ENCODE measurements at regions not wholly inside any gene's neighbourhood (a gene's known extent, or its start where the extent isn't known, plus 50 kb on each side); places are given as distances from the start of the nearest gene placed in this dataset.
"Not testable (repeated sequence)": the region's sequence is repeated elsewhere in the genome, so short reads cannot be mapped to it uniquely, and the experiment has no call there.

DNA sequence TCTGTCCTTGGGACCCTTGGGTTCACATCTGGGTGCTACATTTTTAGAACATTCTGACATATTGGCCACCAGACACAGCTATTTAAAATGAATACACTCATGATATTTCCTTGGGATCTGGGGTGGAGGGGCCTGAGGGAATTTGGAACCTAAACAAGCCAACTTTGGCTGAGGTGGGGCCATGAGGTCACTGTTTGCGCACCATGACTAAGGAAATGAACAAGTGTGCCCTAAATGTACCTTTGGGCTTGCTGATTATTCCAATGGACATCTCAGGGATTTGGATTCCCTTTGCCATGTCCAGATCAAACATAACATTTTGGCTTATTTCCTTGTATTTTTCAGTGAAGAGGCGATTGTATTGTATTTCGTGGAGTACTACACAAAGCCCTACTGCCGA lies 80.5 kb upstream of the SEC11C start:
- no peak for DNase-seq

DNA sequence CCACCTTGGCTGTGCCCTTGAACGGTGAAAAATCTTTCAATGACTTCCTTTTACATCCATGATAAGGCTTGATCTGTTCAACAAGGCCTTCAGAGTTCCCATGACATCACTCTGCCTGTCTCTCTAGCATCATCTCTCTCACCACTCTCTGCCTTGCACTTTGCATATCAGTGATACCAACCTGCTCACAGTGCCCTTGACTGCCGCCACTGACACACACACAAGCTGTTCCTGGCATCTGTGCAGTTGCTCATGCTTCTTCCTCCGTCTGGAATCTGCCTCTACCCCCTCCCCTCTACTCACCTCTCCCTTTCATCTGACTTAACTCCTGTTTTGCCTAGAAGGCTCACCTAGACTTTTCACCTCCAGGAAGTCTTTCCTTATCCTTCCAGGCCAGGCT lies 79.1 kb upstream of the SEC11C start:
- no peak for DNase-seq

DNA sequence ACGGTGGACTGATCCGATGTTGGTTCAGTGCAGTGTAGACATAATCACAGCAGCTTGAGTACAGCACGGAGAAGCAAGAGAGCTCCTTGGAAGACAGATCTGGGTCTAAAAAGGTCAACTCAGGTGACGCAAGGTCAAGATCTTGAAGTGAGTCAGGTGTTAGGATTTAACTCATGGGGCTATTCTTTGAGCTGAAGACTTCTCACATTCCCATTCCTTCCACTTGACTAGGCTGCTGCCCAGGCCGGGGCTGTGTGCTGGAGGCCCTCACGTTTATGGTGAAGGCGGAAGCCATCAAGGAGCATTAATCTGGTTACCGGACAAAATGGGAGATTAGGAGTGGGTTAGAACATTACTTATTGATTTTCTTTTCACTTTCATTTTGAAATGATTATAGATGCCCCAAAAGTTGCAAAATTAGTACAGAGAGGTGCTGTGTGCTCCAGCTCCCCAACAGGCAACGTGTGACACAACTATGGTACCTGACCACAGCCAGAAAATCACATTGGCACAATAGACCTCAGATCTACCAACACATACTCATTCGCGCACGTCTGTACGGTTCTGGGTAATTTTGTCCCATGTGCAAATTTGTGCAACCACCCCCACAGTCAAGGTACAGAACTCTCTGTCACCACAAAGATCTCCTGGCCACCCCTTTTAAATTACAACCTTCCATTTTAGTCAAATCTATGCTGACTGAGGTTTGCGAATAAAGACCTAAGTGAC lies 77.6 kb upstream of the SEC11C start:
- DNase-seq: no peak

DNA sequence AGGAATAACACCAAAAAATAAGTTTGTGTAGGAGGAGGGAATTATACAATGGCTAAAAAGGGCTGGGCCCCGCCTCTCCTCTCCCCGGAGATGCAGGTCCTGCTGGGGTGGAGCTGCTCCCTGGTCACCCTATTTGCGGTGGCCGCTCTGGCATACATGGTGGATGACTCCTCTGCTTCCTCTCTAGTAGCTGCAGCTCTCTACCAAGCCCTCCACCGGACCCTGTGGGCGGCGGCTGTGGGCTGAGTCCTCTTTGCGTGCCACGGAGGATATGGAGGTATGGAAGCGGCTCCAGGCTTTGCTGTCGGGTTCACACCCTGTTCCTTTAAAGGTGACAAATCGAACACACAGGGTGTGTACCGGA lies 77.1 kb upstream of the SEC11C start:
- no peak for DNase-seq

DNA sequence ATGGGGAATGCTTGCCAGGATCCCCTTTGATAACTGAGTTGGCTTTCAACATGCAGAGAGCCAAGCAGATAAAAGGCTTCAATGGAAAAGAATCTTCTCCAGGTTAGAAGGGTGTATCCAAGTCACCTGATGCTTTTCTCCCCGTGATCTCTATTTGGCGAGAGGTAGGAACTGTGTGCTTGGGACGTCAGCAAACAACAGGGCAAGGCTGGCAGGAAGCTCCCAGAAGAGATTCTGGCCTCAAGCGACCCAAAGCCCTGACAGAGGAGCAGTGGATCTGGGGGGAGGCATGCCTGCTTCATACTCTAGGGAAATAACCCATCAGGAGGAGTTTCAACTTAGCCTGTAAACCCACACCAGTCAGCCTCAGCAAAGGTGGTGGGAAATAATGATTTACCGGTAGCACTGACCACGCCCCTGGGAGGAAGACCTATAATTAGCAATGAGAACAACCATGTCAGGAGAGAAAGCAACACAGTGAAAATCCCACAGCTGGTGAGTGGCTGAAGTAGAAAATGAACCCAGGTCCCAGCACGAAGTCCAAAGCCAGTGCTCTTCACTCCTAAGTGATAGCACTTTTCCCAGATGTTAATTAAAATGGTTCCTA lies 76.3 kb upstream of the SEC11C start:
- no peak for DNase-seq

DNA sequence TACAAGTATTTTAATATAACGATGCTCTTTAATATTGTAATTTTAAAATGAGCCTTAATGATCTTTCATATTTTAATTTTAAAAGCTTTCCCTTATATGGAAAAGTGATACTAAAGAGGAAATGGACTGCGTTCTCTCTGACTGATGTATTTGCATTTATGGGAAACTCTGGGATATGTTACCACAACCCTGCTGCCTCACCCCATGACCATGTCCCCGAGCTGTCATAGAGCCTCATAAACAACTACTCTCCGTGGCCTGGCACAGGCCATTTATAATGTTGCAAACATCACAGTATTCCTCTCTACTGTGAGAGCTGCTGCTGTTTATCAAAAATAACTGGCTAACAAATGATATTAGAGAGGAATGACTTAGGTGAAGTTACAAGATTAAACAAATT lies 75.8 kb upstream of the SEC11C start:
- no peak for DNase-seq

DNA sequence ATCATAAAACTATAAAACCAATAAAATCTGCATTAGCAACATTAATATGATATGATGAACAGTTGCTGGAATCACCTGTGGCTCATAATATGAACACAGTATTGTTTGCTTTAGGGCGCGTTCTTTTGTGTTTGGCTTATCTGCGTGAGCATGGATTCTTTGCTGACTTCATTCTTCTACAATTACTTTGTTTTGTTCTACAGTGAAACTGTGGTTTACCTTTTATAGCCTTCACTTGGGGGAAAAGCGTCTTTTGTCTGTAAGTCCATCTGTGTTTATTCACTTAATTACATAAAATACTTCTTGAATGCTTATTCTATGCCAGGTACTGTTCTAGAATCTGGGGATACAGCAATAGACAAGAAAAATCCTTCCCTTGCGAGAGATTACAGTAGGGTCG lies 74.0 kb upstream of the SEC11C start:
- DNase-seq: peak; percentile 35

DNA sequence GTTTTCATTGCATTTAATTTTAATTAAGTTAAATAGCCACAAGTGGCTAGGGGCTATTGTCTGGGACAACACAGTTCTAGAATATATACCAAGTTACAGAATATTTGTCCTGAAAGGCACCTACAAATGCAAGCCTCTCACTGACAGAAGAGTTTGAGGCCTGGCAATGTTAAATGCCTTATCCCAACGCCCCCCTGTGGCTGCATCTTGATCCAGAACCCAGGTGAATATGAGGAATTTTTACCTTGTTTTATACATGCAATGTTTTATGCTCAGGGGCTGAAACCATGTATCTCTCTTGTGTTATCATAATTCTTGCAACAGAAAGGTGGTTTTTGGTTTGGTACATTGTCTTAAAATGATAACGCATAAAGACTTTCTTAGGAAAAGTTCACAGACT lies 71.8 kb upstream of the SEC11C start:
- peak; percentile 39 for DNase-seq

DNA sequence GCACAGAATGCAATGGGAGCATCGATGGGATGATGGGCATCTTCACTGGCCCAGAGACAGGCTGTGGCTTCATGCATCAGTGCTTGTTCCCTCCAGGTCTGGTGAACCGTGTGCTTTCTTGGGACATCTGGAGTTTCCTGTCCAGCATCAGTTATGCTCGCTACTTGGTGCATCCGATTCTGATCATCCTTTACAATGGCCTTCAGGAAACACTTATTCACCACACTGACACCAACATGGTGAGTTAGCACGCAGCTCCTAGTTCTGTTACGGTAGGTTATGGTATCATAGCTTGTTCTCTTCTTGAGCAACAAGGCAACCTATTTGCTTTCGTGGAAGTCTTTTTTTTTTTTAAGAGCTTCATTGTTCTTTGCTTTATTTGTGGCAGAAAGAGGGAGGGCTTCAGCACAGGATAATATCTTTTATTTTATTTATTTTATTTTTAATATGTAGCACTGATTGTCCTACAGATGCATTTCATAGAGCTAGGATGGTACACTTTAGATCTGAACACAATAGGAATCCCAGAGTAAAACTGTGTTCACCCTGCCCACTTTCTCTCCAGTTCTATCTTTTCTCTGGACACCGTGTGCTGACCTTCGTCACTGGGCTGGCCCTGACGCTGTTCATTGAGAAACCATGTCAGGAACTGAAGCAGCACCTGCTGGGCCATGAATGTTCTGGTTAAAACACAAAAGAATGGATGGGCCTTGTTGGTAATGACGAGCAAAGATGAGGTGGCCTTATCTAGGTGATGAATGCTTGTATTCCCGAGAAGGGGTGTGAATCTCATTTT lies 71.2 kb upstream of the SEC11C start:
- DNase-seq: no peak

DNA sequence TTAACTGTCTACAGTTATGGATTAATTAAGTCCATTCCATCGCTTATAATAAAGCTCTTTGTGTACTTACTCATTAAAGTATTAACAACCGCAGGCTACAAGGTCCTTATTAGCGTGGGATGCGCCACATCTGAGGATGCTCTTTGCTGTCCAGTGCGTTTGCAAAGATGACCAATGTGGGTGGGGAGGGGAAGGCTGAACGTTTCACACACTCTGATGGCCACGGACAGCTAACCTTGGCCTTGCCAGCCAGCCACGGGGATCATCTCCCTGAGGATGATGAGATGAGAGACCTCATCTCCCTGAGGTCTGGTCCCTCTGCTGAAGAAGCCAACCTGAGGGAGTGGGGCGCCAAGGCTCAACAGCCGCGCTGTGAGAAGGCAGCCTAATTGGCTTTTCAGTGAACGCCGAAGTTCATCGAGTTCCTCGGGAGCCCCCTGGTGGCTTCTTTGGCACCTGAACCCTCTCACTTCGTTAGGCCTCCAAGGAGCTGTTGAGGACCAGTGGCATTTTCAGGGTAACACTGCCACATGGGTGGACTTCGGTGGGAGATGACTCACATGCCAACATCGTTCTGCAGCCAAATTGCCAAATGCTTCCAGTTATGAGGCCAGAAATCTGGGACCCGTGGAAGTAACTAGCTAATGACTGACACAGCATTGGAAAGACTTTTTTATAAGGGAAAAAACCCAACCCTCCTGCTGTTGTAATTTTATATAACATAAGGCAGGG lies 69.3 kb upstream of the SEC11C start:
- peak; percentile 69 for DNase-seq

DNA sequence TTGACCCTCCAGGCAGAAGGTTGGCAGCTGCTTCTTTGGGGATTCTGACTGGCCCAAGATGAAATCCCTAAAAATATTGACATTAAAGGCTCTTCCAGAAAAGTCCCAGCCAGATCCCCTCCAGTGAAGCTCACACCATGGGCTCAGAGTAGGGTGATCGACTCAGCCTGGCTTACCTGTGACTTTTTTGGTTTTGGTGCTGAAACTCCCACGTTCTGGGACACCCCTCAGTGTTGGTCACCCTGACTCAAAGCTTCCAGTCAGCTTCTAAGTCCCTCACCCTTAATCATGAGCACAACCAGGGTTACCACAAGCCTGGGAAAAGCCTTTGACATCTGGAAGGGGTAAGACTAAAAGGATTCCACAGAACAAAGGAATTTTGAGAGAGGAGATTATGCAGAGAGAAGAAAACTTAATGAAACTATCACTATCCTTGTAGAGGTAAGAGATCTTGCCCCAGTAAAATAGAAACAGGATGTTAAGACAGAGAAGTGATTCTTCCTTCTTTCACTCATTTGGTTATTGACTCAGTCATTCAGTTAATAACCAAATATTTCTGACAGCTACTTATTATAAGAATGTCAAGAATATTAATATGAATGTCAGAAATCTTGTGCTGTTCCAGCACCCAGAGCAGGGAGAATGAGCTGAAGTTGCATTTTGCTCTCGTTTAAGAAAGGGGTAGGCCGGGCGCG lies 66.8 kb upstream of the SEC11C start:
- no peak for DNase-seq

DNA sequence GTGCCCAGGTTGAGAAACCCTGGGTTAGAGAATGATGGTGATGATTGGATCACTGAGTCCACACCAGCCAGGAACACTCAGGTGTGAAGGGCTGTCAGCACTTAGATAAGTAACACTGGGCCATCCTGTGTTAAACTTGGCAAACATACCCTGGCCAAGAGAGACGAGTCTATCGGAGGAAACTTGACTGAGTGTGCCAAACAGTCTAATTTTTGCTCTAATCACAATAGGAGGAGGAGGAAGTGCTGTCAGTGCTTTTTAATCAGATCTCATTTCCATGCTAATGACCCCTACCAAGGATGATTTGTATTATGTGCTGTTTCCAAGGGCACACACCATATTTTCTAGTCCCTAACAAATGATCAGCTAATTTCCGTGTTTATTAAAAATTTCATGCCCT lies 63.8 kb upstream of the SEC11C start:
- DNase-seq: no peak

DNA sequence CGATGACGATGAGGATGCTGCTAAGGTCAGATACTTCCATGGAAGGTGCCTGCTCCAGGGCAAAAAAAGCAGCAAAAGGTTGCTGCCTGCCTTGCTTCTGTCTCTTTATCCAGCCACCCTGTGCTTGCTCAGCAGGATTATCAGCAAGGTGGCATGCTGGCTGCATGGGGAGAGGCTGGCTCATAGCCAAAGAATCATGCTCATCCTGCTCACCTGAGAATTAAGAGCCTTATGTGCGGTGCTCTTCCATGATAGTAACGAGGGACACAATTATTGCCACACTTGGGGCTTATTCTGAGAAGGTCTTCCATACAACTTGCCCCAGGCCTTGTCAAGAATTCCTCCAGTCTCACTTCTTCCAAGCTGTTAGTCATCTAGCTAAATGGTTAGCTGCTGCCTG lies 60.4 kb upstream of the SEC11C start:
- peak; percentile 49 for DNase-seq

DNA sequence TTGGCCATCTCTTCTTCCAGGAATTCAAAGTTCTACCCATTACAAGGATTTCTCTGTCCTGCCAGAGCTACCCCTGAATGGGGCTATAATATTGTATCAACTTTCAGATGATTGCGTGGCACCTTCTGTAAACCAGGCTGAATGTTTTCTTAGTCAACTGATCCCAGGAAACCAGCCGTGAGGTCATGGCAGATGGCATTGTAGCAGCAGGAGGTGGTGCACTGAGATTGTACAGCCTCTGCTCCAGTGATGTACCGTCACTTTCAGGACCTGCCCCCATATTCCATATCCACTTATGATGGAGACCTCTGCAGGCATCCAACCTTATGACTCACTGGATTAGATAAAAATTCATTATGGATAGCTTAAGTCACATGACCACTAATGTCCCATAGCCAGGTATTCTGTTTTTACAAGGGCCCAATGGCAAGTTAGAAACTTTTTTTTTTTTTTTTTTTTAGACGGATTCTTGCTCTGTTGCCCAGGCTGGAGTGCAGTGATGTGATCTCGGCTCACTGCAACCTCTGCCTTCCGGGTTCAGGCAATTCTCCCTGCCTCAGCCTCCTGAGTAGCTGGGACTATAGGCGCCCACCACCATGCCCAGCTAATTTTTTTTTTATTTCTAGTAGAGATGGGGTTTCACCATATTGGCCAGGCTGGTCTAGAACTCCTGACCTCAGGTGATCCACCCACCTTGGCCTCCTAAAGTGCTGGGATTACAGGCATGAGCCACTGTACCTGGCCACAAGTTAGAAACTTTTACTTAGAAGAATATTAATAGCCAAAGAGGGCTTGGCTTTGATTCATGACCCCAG lies 59.8 kb upstream of the SEC11C start:
- not testable (repeated sequence) for DNase-seq

DNA sequence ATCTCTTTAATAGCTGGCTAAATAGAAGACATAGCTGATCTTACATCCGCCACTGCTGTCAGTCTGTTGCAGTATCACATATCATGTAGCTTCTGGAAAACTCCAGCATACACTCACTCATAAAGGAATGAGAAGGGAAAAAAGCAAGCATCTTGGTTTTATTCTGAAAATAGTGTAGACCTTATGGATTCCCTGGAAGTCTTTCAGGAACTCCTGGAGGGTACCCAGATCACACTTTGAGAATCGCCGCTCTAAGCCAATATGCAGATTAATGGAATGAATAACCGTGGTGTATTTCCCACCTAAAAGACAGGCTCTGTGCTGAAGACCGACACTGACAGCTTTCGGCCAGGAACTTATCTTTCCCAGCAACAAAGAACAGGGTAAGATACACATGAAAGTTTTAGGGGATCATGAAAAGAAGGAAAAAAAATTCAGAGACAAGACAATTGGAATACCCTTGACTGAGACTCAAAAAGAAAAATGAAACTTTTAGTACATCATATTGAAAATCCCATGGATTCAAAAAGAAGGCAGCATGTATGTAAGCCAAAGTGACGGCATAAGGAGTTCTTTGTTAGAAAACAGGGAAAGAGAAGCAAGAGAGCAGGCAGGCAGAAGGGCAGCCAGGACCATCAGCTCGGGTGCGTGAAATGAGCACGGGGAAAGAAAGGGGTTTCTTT lies 56.4 kb upstream of the SEC11C start:
- DNase-seq: no peak

DNA sequence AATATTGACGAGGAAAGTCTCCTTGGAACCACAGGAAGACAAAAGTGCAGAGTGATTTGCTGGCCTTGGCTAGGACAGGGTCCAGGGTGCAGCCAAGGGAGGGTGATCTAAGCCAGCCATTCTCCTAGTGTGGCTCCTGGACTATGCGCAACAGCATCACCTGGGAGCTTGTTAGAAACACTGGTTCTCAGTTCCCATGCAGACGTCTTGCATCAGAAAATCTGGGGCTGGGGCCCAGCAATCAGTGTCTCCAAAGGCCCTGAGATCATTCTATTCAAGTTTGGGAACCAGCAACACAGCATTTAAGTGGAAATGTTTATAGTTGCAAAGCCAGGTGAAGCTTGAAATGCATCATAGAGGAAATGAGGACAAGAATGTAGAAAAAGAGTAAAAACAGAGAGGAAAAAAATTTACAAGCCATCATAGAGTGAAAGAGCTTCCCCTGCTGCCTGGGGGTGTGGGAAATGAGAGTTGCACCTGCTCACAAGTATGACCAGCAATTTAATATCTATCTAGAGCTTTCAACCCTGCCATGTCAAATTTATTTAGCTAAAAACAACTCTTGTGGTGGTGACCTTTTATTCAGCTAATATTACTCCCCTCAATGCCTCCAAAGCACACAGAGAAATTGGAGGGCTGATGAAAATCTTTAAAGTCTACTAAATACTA lies 54.4 kb upstream of the SEC11C start:
- DNase-seq: no peak

DNA sequence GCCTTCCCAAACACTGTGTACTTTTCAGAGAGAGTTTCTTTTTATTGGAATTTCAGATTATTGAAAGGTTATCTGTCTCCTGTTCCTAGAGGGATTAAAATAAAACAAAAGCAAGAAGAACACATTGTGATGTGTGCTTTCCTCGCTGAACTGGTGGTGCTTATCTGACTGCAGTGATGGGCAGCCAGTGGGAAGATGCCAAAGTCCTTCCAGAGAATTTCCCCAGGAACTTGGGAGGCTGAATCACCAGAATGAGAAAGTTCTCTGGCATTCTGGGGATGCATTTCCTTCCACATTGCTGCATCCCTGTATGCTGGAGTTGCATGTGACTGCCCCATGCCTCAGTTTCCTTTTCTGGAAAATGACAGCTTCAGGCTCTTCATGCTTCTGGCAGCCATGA lies 53.9 kb upstream of the SEC11C start:
- DNase-seq: no peak

DNA sequence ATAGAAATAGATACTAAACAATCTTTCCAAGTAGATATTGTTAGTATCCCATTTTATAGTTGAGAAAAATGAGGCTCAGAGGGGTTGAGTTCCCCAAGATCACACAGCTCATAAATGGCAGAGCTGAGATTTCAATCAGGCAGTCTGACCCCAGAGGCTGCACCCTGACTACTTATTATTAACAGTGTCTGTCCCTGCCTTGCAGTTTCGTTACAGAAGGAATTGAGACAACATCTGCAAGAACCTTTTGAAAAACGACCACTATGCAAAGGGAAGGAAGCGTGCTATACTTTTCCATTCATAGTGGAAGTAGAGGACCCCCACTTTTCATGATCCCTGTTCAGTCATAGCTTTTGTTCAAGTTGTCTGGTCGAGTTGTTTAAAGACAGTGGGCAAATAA lies 53.2 kb upstream of the SEC11C start:
- no peak for DNase-seq

DNA sequence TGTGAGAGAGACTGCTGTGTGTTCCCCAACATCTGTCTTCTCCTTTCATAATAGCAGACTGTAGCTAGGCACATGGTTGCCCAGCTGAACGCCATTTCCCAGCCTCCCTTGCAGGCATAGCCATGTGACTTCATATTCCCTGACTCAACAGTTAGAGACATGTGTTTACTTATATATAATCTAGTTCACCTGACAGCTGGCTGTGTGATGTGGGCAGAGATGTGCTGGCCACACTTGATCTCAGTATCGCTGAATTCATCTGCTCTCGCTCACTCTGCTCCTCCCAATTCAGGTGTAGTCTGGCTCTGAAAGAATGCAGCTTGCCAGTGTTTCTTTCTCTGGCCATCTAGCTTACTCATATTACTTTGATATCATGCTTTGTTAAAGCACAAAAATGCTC lies 52.3 kb upstream of the SEC11C start:
- no peak for DNase-seq
